K562 (cell line): ENCODE measurements at regions not wholly inside any gene's neighbourhood (a gene's known extent, or its start where the extent isn't known, plus 50 kb on each side); places are given as distances from the start of the nearest gene placed in this dataset.

Experiments used
- ATAC-seq: fragments of 200-7000 bp; cut with Tn5 transposase; 3 replicates; pipeline ENCODE4 v1.9.1; 2020; ENCODE audit warnings: moderate library complexity
- BruUV-seq: library from RNA; stranded (reverse); fragments of 400-500 nt; replicated peaks from 2 replicates; lab custom pipeline; 2021; lab: Mats Ljungman, UMichigan
- CTCF ChIA-PET: fragments of 300-600 bp; formaldehyde crosslinking; extraction: SDS; loops from one replicate; lab custom pipeline; 2021; ENCODE audit warnings: low intra/inter-chr PET ratio; lab: Yijun Ruan, JAX
- POLR2A ChIA-PET: fragments of 300-600, 350-650 bp; sonication (Branson Sonifier 250); formaldehyde crosslinking; extraction: SDS; loops from one replicate; lab custom pipeline; 2021; ENCODE audit warnings: antibody characterized with exemption, inconsistent platforms; lab: Yijun Ruan, JAX
- DNase-seq, 4 experiments: peaks; one replicate each; pipeline versions ENCODE4 v3.0.0 to v3.0.0-alpha.2; 2011 to 2018; ENCODE audit warnings: low spot score in 3 of 4, mixed read lengths in 3 of 4; ENCODE audit errors: extremely low read depth in 1 of 4
- FAIRE-seq: peaks from 2 replicates; lab custom pipeline; 2011; peaks lifted over from hg19 to GRCh38; lab: Jason Lieb, UNC
- H2AFZ ChIP-seq: 2 replicates; pipeline ENCODE4 v1.6.0; 2011; ENCODE audit warnings: low read depth, low read length, control low read depth, inconsistent platforms
- H3K27ac ChIP-seq: fragments of 200-600 bp; 3 replicates; pipeline ENCODE4 v1.8.0; 2011; ENCODE audit warnings: low read depth, mild to moderate bottlenecking, control low read depth, inconsistent platforms, low read length, moderate library complexity, mixed read lengths; ENCODE audit errors: extremely low read depth
- H3K27me3 ChIP-seq, 2 experiments: fragments of 300-600 bp in 1 of 2; 2 replicates in 1 of 2; 3 replicates in 1 of 2; pipeline versions ENCODE4 v1.6.0 to v1.8.0; 2011; ENCODE audit warnings: inconsistent platforms in 2 of 2, low read length in 2 of 2, mild to moderate bottlenecking in 1 of 2, mixed read lengths in 1 of 2, moderate library complexity in 1 of 2; ENCODE audit not compliant: control insufficient read depth in 2 of 2, insufficient read depth in 2 of 2
- H3K36me3 ChIP-seq: fragments of 300-600 bp; 3 replicates; pipeline ENCODE4 v1.8.0; 2011; ENCODE audit warnings: mild to moderate bottlenecking, low read length, inconsistent platforms; ENCODE audit not compliant: control insufficient read depth, insufficient read depth
- H3K4me1 ChIP-seq, 2 experiments: fragments of 200-600 bp in 1 of 2; replicated peaks in 1 of 2; 2 replicates in 1 of 2; 3 replicates in 1 of 2; pipeline versions ENCODE4 v1.5.1 to v1.8.0; 2011; ENCODE audit warnings: inconsistent platforms in 2 of 2, low read length in 2 of 2, mild to moderate bottlenecking in 1 of 2, mixed read lengths in 1 of 2, moderate library complexity in 1 of 2; ENCODE audit not compliant: control insufficient read depth in 2 of 2, insufficient read depth in 2 of 2
- H3K4me2 ChIP-seq: 2 replicates; pipeline ENCODE4 v1.6.1; 2011; ENCODE audit warnings: low read length, control low read depth, inconsistent platforms, mixed read lengths; ENCODE audit not compliant: insufficient read depth
- H3K4me3 ChIP-seq: fragments of 200-600 bp; sonication (generic), shearing (Covaris generic); 2 replicates; pipeline ENCODE4 v1.5.1; 2016; ENCODE audit warnings: control low read depth, inconsistent platforms
- H3K79me2 ChIP-seq: fragments of 200-600 bp; 3 replicates; pipeline ENCODE4 v1.8.0; 2011; ENCODE audit warnings: low read length, inconsistent platforms; ENCODE audit not compliant: control insufficient read depth, insufficient read depth
- H3K9ac ChIP-seq, 2 experiments: 2 replicates each; pipeline versions ENCODE4 v1.6.0 to v1.6.1; 2011; ENCODE audit warnings: low read depth in 2 of 2, low read length in 2 of 2, control low read depth in 1 of 2, inconsistent platforms in 1 of 2, mild to moderate bottlenecking in 1 of 2, mixed read lengths in 1 of 2; ENCODE audit not compliant: insufficient read depth in 1 of 2
- H3K9me1 ChIP-seq: one replicate; pipeline ENCODE4 v1.6.0; 2011; ENCODE audit warnings: inconsistent platforms, mild to moderate bottlenecking, low read length, moderate library complexity; ENCODE audit not compliant: control insufficient read depth, insufficient read depth
- H3K9me3 ChIP-seq: replicated peaks from 2 replicates; pipeline ENCODE4 v1.5.1; 2011; ENCODE audit warnings: low read depth, low read length, inconsistent platforms; ENCODE audit not compliant: control insufficient read depth, insufficient read depth
- H4K20me1 ChIP-seq: replicated peaks from 2 replicates; pipeline ENCODE4 v1.6.1; 2011; ENCODE audit warnings: low read length, inconsistent platforms, mixed read lengths; ENCODE audit not compliant: control insufficient read depth, insufficient read depth
- CHD7 ChIP-seq: fragments of 200-600 bp; sonication (generic); IDR thresholded peaks from one replicate; pipeline ENCODE4 v1.6.1; 2012; ENCODE audit warnings: mild to moderate bottlenecking, low read depth, low read length, inconsistent platforms
- EP400 ChIP-seq: fragments of 450-650 bp; IDR thresholded peaks from 2 replicates; pipeline ENCODE4 v1.6.1; 2017; ENCODE audit warnings: antibody characterized with exemption, mild to moderate bottlenecking, moderate library complexity
- HNRNPL ChIP-seq: fragments of 200-400 bp; formaldehyde crosslinking; IDR thresholded peaks from 2 replicates; pipeline ENCODE4 v1.6.1; 2017; ENCODE audit warnings: low read depth, mild to moderate bottlenecking, low read length
- RBM25 ChIP-seq: fragments of 200-400 bp; formaldehyde crosslinking; IDR thresholded peaks from 2 replicates; pipeline ENCODE4 v1.6.1; 2018; ENCODE audit warnings: low read length, low read depth, moderate library complexity; ENCODE audit not compliant: severe bottlenecking
- TRIM25 ChIP-seq: fragments of 450-650 bp; IDR thresholded peaks from 2 replicates; pipeline ENCODE4 v1.7.0; 2016; ENCODE audit warnings: borderline replicate concordance
- USF2 ChIP-seq: sonication (generic); formaldehyde crosslinking; IDR thresholded peaks from 2 replicates; pipeline ENCODE4 v1.5.0; 2020; ENCODE audit warnings: missing genetic modification reagents
- ZKSCAN3 ChIP-seq: fragments of 250-450 bp; sonication (Bioruptor Pico); IDR thresholded peaks from 2 replicates; pipeline ENCODE4 v1.4.0; 2020
- ZNF133 ChIP-seq: fragments of 250-450 bp; sonication (Bioruptor Pico); IDR thresholded peaks from 2 replicates; pipeline ENCODE4 v1.4.0; 2020; ENCODE audit warnings: mild to moderate bottlenecking
- ZNF217 ChIP-seq: sonication (generic); formaldehyde crosslinking; IDR thresholded peaks from 2 replicates; pipeline ENCODE4 v1.8.0; 2022; ENCODE audit warnings: mild to moderate bottlenecking, missing genetic modification reagents
- ZNF780A ChIP-seq: fragments of 250-450 bp; sonication (Bioruptor Pico); IDR thresholded peaks from 2 replicates; pipeline ENCODE4 v1.5.0; 2021; ENCODE audit warnings: mild to moderate bottlenecking
- WGBS: fragments of 100-300 bp; shearing (Covaris generic); methylation state at CpG from one replicate; pipeline ENCODE4 v1.1.6; 2016; ENCODE audit warnings: low coverage, mixed read lengths; ENCODE audit not compliant: insufficient coverage; ENCODE audit errors: missing lambda C conversion rate; 5-methylcytosine and 5-hydroxymethylcytosine counted together
- in situ Hi-C: fragments of 300-500 bp; cut with MboI; formaldehyde crosslinking; loops from 4 replicates; pipeline ENCODE4 v1.15.0; 2018; ENCODE audit warnings: inconsistent platforms, mixed read lengths
- intact Hi-C: fragments of 100-400 bp; cut with micrococcal nuclease; formaldehyde crosslinking; loops from 2 replicates; pipeline ENCODE4 v1.14.2; 2022

GRCh38 chr20:58148891-58149290 lies 79.6 kb downstream of the ANKRD60 start:
- ChIA-PET CTCF (interaction anchor here (0.6 kb wide), 1 partner anchor 61 kb away, joined by 4 read pairs; no protein-coding TSS in a partner anchor), POLR2A (interaction anchor here (0.6 to 0.7 kb wide), 2 partner anchors 292 to 429 kb away, joined by 3 read pairs; no protein-coding TSS in a partner anchor)
- no peak overlapping the region for H3K4me3 ChIP-seq
- no peaks in the 10 kb centered on the region for H3K4me1 ChIP-seq
- no peaks in the 10 kb centered on the region for H3K9me3 ChIP-seq
- H3K79me2 ChIP-seq = no peaks in the 10 kb centered on the region
- H3K9ac ChIP-seq = no peak overlapping the region
- no peaks in the 10 kb centered on the region for H3K9me1 ChIP-seq
- no peak for DNase-seq
- no peaks in the 10 kb centered on the region for H4K20me1 ChIP-seq
- H3K27me3 ChIP-seq = peaks cover 17 to 54% of the 10 kb centered on the region in 2 experiments; a peak in 4 of 5 replicates
- ATAC-seq = no peak
- in situ Hi-C loops (no loop called here), intact Hi-C loops (no loop called here)
- no peak overlapping the region for H3K4me2 ChIP-seq
- no peaks in the 10 kb centered on the region for H3K36me3 ChIP-seq
- WGBS = 0% methylated on average over 8 of the region's 8 CpGs
- no TSS peak for BruUV-seq
- no peak overlapping the region for H2AFZ ChIP-seq
- H3K27ac ChIP-seq = no peak overlapping the region
- FAIRE-seq = no peak
- TF ChIP-seq ZKSCAN3 (CRISPR knock-in tag) = no peak
- TF ChIP-seq ZNF133 (CRISPR knock-in tag) = no peak
- no peak for TF ChIP-seq TRIM25
- no peak for TF ChIP-seq USF2
- TF ChIP-seq RBM25 = no peak
- no peak for TF ChIP-seq CHD7
- TF ChIP-seq ZNF780A (CRISPR knock-in tag) = no peak
- TF ChIP-seq EP400 = no peak
- TF ChIP-seq ZNF217 (CRISPR knock-in tag) = no peak
- no peak for TF ChIP-seq HNRNPL
